ENCODE measurements at regions not wholly inside any gene's neighbourhood (a gene's known extent, or its start where the extent isn't known, plus 50 kb on each side); places are given as distances from the start of the nearest gene placed in this dataset.

- TF ChIP-seq SUZ12 (IDR thresholded peaks at IDR 0.05; ENCODE audit: extremely low read depth, insufficient read depth, insufficient read length) (no peak), ZNF274 (IDR thresholded peaks at IDR 0.05; ENCODE audit: low read depth, low read length) (no peak)
Observed at GRCh38 chr4:128604840-128605239, 204.7 kb upstream of the JADE1 start.

All from NT2/D1 (cell line).